Body of pancreas (tissue), 4 donors: ENCODE measurements at regions not wholly inside any gene's neighbourhood (a gene's known extent, or its start where the extent isn't known, plus 50 kb on each side); places are given as distances from the start of the nearest gene placed in this dataset.
A peak's percentile ranks its signal among the peaks of the same experiment; 100 is the strongest.

Source experiments
- ATAC-seq: fragments of 150-250 bp; one replicate; pipeline ENCODE4 v1.9.1; 2016
- DNase-seq, 4 donors: peaks; one replicate each; pipeline ENCODE4 v3.0.0-alpha.2; 2019
- H3K27ac ChIP-seq, 4 donors: fragments of 200-600 bp; sonication (generic); 1 replicate in 3 of 4; 2 replicates in 1 of 4; pipeline versions ENCODE4 v1.5.1 to v1.6.1; 2016 to 2019; ENCODE audit warnings: mild to moderate bottlenecking in 1 of 4, mixed read lengths in 1 of 4, moderate library complexity in 1 of 4
- H3K27me3 ChIP-seq, 2 donors: fragments of 200-600 bp; sonication (generic); one replicate each; pipeline ENCODE4 v1.6.0; 2016; ENCODE audit warnings: mild to moderate bottlenecking in 1 of 2
- H3K36me3 ChIP-seq, 2 donors: fragments of 200-600 bp; sonication (generic); replicated peaks in 1 of 2; 2 replicates each; pipeline ENCODE4 v1.5.1; 2016; ENCODE audit warnings: low read depth in 2 of 2; ENCODE audit not compliant: insufficient read depth in 1 of 2
- H3K4me1 ChIP-seq: fragments of 200-600 bp; sonication (generic); one replicate; pipeline ENCODE4 v1.6.0; 2016
- H3K4me3 ChIP-seq, 2 donors: fragments of 200-600 bp; sonication (generic); 1 replicate in 1 of 2; 2 replicates in 1 of 2; pipeline ENCODE4 v1.5.1; 2016 to 2019
- H3K9me3 ChIP-seq, 3 donors: fragments of 200-600 bp; sonication (generic); 1 replicate in 2 of 3; 2 replicates in 1 of 3; pipeline ENCODE4 v1.5.1; 2016
- CTCF ChIP-seq, 7 experiments: fragments of 450-650 bp in 4 of 7; fragments of 200-600 bp in 3 of 7; sonication (generic) in 3 of 7; IDR thresholded peaks; one replicate each; pipeline ENCODE4 v1.5.1; 2016 to 2019; ENCODE audit warnings: antibody characterized with exemption in 7 of 7
- POLR2A ChIP-seq, 3 donors: fragments of 450-650 bp; IDR thresholded peaks; one replicate each; pipeline ENCODE4 v1.6.1; 2016; ENCODE audit warnings: antibody characterized with exemption in 3 of 3, mild to moderate bottlenecking in 2 of 3
- WGBS, 2 donors: methylation state at CpG; one replicate each; pipeline ENCODE4 v1.1.5; 2017; 5-methylcytosine and 5-hydroxymethylcytosine counted together
- intact Hi-C: fragments of 100-400 bp; cut with DNase I; formaldehyde crosslinking; loops from one replicate; pipeline ENCODE4 v1.15.1; 2023

- H3K9me3 ChIP-seq = no peaks in the 10 kb centered on the region
Measured at GRCh38 chr9:107606149-107606790, 116.7 kb upstream of the KLF4 start.

GRCh38 chr9:107605041-107605440, 115.5 kb upstream of the KLF4 start:
- no peak for DNase-seq
- no peaks in the 10 kb centered on the region for H3K9me3 ChIP-seq

More at GRCh38 chr9:107606149-107606790, 116.7 kb upstream of the KLF4 start:
- H3K27me3 ChIP-seq = no peaks in the 10 kb centered on the region
- no peak overlapping the region for H3K4me3 ChIP-seq
- H3K27ac ChIP-seq = no peak overlapping the region
- no peak for ATAC-seq
- H3K4me1 ChIP-seq = no peaks in the 10 kb centered on the region
- 80 to 84% methylated on average over 8 of the region's 8 CpGs for WGBS, 2 donors
- no peak for DNase-seq
- H3K36me3 ChIP-seq = no peaks in the 10 kb centered on the region
- TF ChIP-seq POLR2A (IDR thresholded peaks at IDR 0.05) (no peak), CTCF (IDR thresholded peaks at IDR 0.05) (no peak)
- intact Hi-C loops = no loop called here

GRCh38 chr9:107603281-107603680, 113.7 kb upstream of the KLF4 start:
- TF ChIP-seq POLR2A (IDR thresholded peaks at IDR 0.05) = no peak
- TF ChIP-seq CTCF (IDR thresholded peaks at IDR 0.05) = no peak
- Histone ChIP-seq H3K27ac (no peak overlapping the region), H3K9me3 (no peaks in the 10 kb centered on the region), H3K36me3 (no peaks in the 10 kb centered on the region), H3K27me3 (no peaks in the 10 kb centered on the region), H3K4me1 (peaks cover 7% of the 10 kb centered on the region), H3K4me3 (no peak overlapping the region)
- ATAC-seq (no peak), DNase-seq (no peak)
- intact Hi-C loops = no loop called here
- WGBS, 2 donors = 70 to 76% methylated on average over 4 of the region's 4 CpGs

More at GRCh38 chr9:107605041-107605440, 115.5 kb upstream of the KLF4 start:
- no peaks in the 10 kb centered on the region for H3K27me3 ChIP-seq
- no peaks in the 10 kb centered on the region for H3K36me3 ChIP-seq
- no peak overlapping the region for H3K27ac ChIP-seq
- H3K4me3 ChIP-seq = no peak overlapping the region
- intact Hi-C loops = no loop called here
- TF ChIP-seq POLR2A (IDR thresholded peaks at IDR 0.05) (no peak), CTCF (IDR thresholded peaks at IDR 0.05) (no peak)
- ATAC-seq = no peak
- 72 to 87% methylated on average over 4 of the region's 4 CpGs for WGBS, 2 donors
- H3K4me1 ChIP-seq = peaks cover 3% of the 10 kb centered on the region

- H3K27me3 ChIP-seq = no peaks in the 10 kb centered on the region
- WGBS, 2 donors = 61 to 80% methylated on average over 3 of the region's 3 CpGs
- H3K9me3 ChIP-seq = no peaks in the 10 kb centered on the region
- peaks cover 7% of the 10 kb centered on the region for H3K4me1 ChIP-seq
- no peak overlapping the region for H3K27ac ChIP-seq
- intact Hi-C loops = no loop called here
- no peak overlapping the region for H3K4me3 ChIP-seq
- peak in 1 of 4 donors; percentile 22 for DNase-seq
- ATAC-seq = peak; percentile 72
- TF ChIP-seq POLR2A (IDR thresholded peaks at IDR 0.05) (no peak), CTCF (IDR thresholded peaks at IDR 0.05) (no peak)
- H3K36me3 ChIP-seq = no peaks in the 10 kb centered on the region
Measured at GRCh38 chr9:107600060-107600573, 110.5 kb upstream of the KLF4 start.

- Histone ChIP-seq H3K27ac (peak overlapping the region in 1 of 4 donors; percentile 51), H3K4me3 (no peak overlapping the region), H3K9me3 (no peaks in the 10 kb centered on the region), H3K4me1 (peaks cover 7% of the 10 kb centered on the region), H3K27me3 (no peaks in the 10 kb centered on the region), H3K36me3 (no peaks in the 10 kb centered on the region)
- WGBS, 2 donors = 64 to 76% methylated on average over 7 of the region's 7 CpGs
- intact Hi-C loops = no loop called here
- DNase-seq (peak in 1 of 4 donors; percentile 7), ATAC-seq (peak; percentile 35)
- TF ChIP-seq CTCF (IDR thresholded peaks at IDR 0.05) (no peak), POLR2A (IDR thresholded peaks at IDR 0.05) (no peak)
Measured at GRCh38 chr9:107597743-107598217, 108.2 kb upstream of the KLF4 start.
